Adipocyte (in vitro differentiated cells): ENCODE measurements at regions not wholly inside any gene's neighbourhood (a gene's known extent, or its start where the extent isn't known, plus 50 kb on each side); places are given as distances from the start of the nearest gene placed in this dataset.

Experiments
- DNase-seq: peaks from one replicate; pipeline ENCODE4 v3.0.0-alpha.2; 2015; ENCODE audit warnings: low read depth
- H3K27me3 ChIP-seq: replicated peaks from 2 replicates; pipeline ENCODE4 v1.7.0; 2013; ENCODE audit warnings: mild to moderate bottlenecking, low read length, moderate library complexity; ENCODE audit not compliant: control insufficient read depth, insufficient read depth
- H3K36me3 ChIP-seq: 2 replicates; pipeline ENCODE4 v1.7.0; 2013; ENCODE audit warnings: low read length, mild to moderate bottlenecking, moderate library complexity; ENCODE audit not compliant: control insufficient read depth, insufficient read depth, severe bottlenecking
- H3K4me1 ChIP-seq: 2 replicates; pipeline ENCODE4 v1.7.0; 2013; ENCODE audit warnings: mild to moderate bottlenecking, low read length, moderate library complexity; ENCODE audit not compliant: control insufficient read depth, insufficient read depth
- H3K4me3 ChIP-seq: 2 replicates; pipeline ENCODE4 v1.7.0; 2013; ENCODE audit warnings: mild to moderate bottlenecking, low read length, moderate library complexity
- H3K9ac ChIP-seq: 2 replicates; pipeline ENCODE4 v1.7.0; 2013; ENCODE audit warnings: mild to moderate bottlenecking, low read length, moderate library complexity
- H3K9me3 ChIP-seq: 2 replicates; pipeline ENCODE4 v1.7.0; 2013; ENCODE audit warnings: mild to moderate bottlenecking, low read length, moderate library complexity; ENCODE audit not compliant: control insufficient read depth

DNA sequence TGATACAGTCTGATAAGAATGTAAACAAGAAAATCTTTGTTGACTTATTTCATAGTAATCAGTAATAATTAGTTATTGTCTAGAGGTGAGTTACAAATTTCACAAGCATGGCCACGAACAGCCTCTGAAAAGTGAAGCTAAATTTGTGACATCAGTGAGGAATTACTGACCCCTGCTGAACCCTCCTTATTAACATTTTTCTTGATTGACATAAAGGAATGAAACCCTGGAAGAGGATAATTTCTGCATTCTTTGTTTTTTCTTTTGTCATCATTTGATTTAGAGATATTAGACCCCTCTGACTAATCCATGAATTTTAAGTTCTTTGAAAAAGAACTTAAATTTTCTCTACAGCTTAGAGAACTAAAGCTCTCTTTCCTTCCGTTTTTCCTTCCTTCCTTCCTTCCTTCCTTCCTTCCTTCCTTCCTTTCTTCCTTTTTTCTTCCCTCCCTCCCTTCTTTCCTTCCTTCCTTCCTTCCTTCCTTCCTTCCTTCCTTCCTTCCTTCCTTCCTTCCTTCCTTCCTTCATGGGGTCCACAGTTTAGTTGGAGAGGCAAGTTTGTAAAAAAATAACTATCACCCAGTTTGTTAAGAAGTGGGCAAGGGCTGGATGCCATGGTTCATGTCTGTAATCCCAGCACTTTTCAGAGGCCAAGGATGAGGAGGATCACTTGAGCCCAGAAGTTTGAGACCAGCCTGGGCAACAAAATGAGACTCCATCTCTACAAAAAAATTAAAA lies 387.0 kb downstream of the MTX2 start:
- Histone ChIP-seq H3K4me1 (peaks cover 14% of the 10 kb centered on the region), H3K4me3 (no peak overlapping the region), H3K9me3 (no peaks in the 10 kb centered on the region), H3K36me3 (no peaks in the 10 kb centered on the region), H3K9ac (no peak overlapping the region), H3K27me3 (no peaks in the 10 kb centered on the region)
- no peak for DNase-seq

GRCh38 chr2:176656776-176657140 lies 387.5 kb downstream of the MTX2 start:
- H3K27me3 ChIP-seq, result no peaks in the 10 kb centered on the region
- H3K4me1 ChIP-seq, result peaks cover 14% of the 10 kb centered on the region
- H3K36me3 ChIP-seq, result no peaks in the 10 kb centered on the region
- no peak for DNase-seq
- no peak overlapping the region for H3K4me3 ChIP-seq
- H3K9me3 ChIP-seq, result no peaks in the 10 kb centered on the region
- no peak overlapping the region for H3K9ac ChIP-seq

GRCh38 chr2:176657393-176657792 lies 388.2 kb downstream of the MTX2 start:
- no peak for DNase-seq
- Histone ChIP-seq H3K4me1 (peaks cover 14% of the 10 kb centered on the region), H3K9me3 (no peaks in the 10 kb centered on the region), H3K27me3 (no peaks in the 10 kb centered on the region), H3K9ac (no peak overlapping the region), H3K4me3 (no peak overlapping the region), H3K36me3 (no peaks in the 10 kb centered on the region)

GRCh38 chr2:176658708-176659107 lies 389.5 kb downstream of the MTX2 start:
- Histone ChIP-seq H3K36me3 (no peaks in the 10 kb centered on the region), H3K4me1 (peaks cover 10% of the 10 kb centered on the region), H3K4me3 (no peak overlapping the region), H3K9ac (no peak overlapping the region), H3K27me3 (no peaks in the 10 kb centered on the region), H3K9me3 (no peaks in the 10 kb centered on the region)
- DNase-seq, result no peak

DNA sequence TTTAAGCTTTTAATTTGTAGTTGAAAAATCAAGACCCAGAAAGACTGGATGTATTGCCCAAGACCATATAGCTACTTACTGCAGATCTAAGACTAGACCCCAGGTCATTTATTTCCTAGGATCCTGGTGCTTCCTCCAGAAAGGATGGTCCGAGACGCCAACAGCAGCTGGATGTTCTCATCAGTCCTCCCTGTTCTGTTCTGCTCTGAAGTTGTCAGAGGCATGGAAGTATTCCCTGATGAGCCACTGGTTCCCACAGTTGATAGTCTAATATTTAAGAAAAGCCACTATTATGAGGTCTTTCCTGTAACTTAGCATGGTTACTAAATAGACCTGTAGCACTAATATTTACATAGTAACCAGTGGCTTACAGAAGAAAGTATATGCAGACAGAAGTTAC lies 393.5 kb downstream of the MTX2 start:
- no peaks in the 10 kb centered on the region for H3K4me1 ChIP-seq
- DNase-seq, result no peak
- no peaks in the 10 kb centered on the region for H3K36me3 ChIP-seq

DNA sequence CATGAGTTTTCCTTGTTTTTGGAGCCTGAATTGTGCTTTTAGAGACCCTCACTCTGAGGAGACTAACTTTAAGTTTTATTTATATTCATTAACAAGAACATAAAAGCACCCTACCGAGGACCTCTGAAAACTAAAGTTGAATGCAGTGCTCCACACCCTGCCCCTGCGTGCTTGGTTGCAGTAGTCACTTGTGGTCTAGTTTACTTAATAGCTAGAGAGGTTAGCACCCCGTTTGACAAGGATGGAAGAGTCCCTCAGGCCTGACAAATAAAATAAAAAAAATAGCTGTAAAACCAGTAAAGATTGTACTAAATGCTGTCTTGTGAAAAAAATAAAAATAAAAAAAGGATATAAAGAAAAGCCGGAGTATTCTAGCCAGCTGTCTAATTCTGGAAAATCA lies 395.2 kb downstream of the MTX2 start:
- DNase-seq, result no peak
- no peaks in the 10 kb centered on the region for H3K27me3 ChIP-seq
- no peak overlapping the region for H3K4me3 ChIP-seq
- no peaks in the 10 kb centered on the region for H3K9me3 ChIP-seq
- H3K9ac ChIP-seq, result no peak overlapping the region
- no peaks in the 10 kb centered on the region for H3K36me3 ChIP-seq
- H3K4me1 ChIP-seq, result peaks cover 10% of the 10 kb centered on the region

More for the DNA sequence above, 393.5 kb downstream of the MTX2 start:
- Histone ChIP-seq H3K27me3 (no peaks in the 10 kb centered on the region), H3K4me3 (no peak overlapping the region), H3K9me3 (no peaks in the 10 kb centered on the region), H3K9ac (no peak overlapping the region)

DNA sequence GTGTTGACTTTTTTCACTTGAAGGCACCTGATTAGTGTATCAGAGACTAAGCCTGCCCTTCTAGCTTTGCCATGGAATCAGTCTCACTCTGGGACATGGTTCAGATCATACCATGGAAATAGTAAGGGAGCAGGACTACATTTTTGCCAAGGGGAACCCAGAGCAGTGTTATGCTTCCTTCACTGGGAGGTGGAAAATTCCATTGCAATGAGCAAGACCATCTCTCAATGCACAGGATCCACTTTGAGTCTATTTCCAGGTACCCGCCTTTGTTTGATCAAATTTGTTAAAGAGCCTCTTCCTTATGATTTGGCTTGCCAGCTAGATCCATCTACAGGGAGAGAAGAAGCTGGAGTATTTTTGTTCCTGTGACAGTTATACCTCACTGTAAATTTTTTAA lies 395.8 kb downstream of the MTX2 start:
- Histone ChIP-seq H3K9ac (no peak overlapping the region), H3K4me3 (no peak overlapping the region), H3K4me1 (peaks cover 16% of the 10 kb centered on the region), H3K36me3 (no peaks in the 10 kb centered on the region), H3K27me3 (no peaks in the 10 kb centered on the region), H3K9me3 (no peaks in the 10 kb centered on the region)
- DNase-seq, result no peak

DNA sequence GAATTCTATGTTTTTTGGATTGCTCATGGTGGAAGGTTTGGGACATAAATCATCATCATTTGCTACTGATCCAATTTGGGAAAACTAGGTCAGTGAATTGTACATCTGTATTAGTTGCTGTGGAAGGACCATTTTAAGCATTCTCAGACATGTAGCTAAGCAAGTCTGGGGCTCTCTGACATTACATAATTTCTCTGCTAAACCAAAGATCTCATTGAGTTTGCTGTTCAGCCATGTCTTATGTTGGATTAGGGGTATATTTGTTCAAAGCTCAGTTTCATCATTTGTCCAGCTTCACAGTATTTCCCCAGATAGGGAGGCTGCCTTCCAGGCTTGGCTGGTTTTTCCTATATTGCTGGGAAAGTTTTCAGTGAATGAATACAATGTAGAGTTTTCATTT lies 399.7 kb downstream of the MTX2 start:
- Histone ChIP-seq H3K4me3 (no peak overlapping the region), H3K9ac (no peak overlapping the region), H3K27me3 (no peaks in the 10 kb centered on the region), H3K36me3 (no peaks in the 10 kb centered on the region), H3K9me3 (no peaks in the 10 kb centered on the region), H3K4me1 (peaks cover 19% of the 10 kb centered on the region)
- no peak for DNase-seq

DNA sequence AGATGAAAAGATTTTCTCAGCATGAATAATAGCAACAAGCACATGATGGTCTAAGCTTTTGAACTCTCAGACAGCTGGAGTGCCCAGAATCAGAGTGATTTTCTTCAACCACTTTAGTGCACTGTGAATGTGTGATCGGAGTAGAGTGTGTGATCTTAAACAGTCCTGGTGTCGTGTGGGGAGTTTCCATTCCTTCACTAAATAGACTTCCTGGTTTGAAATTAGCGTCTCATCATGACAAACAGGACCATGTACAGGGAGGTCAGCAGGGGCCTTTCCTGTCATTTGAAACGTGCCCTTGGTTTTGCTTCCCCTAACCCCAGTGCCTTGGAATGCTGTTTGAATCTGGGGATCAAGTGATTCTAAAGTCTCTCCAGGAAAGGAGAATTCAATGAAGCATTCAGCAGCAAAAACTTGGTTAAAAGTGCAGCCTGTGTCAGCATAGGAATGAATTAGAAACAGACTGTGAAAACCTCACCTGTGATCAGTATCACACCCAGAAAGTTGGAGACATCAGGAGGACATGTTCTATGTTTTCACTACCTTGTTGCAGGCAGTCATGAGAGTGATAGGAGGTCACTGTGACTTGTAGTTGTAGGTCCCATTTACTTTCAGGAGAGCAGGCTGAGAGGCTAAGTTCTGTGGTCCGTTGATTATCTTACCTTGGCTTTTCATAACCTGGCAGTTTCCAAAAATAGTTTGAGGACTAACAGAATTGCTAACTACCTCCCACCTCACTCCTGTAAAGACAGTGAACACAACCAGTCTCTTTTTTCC lies 400.3 kb downstream of the MTX2 start:
- Histone ChIP-seq H3K27me3 (no peaks in the 10 kb centered on the region), H3K9me3 (no peaks in the 10 kb centered on the region), H3K9ac (no peak overlapping the region), H3K4me1 (peaks cover 19% of the 10 kb centered on the region), H3K4me3 (peak overlapping the region; percentile 29), H3K36me3 (no peaks in the 10 kb centered on the region)
- no peak for DNase-seq

DNA sequence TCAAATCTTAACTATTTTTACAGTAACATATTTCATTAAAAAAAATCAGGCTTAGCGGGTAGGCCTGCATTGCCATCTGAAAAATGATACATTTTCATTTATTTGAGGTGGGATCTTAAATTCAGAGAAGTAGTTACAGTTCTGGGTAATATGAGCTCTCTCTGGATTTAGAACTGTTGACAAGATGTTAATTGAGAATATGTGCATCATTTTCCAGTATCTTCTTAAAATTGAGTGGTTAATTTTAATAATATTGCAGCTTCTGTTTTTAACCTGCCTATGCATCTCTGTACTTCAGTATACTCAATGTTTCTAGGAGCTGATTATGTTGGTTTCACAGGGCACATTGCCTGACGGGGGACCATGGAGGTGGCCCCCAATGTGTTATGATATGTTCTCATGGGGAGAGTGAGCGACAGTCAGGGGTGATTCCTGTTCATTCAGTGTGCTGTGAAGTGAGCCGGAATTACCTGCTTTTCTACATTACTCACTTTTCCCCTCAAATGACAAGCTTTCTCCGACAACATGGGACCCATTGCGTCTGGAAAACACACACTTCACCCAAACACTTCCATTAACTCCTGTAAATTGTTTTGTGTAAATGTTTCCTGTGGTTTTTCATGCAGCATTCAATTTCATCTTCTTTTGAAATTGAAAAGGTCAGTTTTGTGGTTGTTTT lies 406.2 kb downstream of the MTX2 start:
- Histone ChIP-seq H3K36me3 (no peaks in the 10 kb centered on the region), H3K9me3 (no peaks in the 10 kb centered on the region), H3K27me3 (no peaks in the 10 kb centered on the region), H3K4me3 (no peak overlapping the region), H3K4me1 (peaks cover 8% of the 10 kb centered on the region), H3K9ac (no peak overlapping the region)
- DNase-seq, result no peak

DNA sequence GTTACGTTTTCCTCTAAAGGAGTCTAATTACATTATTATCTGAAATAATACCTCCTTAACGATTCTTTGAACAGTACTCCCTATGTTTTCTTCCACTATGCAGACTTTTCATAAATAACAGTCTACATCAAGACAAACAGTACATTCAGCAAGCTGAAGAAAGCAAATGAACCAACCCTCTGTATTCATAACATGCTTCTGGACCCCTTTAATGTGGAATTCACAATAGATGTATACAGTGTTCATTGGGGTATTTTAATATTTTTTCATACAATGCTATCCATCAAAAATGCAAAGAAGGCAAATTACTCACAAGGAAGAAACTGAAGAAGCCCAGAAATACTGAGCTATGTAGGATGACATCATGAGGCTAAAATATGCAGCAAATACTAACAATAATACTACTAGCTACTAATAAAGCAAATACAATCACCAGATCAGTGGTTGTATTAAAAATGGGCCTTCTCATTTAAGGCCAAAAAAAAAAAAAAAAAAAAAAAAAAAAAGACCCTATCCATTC lies 408.6 kb downstream of the MTX2 start:
- Histone ChIP-seq H3K27me3 (no peaks in the 10 kb centered on the region), H3K4me3 (no peak overlapping the region), H3K4me1 (peaks cover 29% of the 10 kb centered on the region), H3K9me3 (no peaks in the 10 kb centered on the region), H3K36me3 (no peaks in the 10 kb centered on the region), H3K9ac (no peak overlapping the region)
- DNase-seq, result no peak
